HCT116 (cell line): ENCODE measurements at regions not wholly inside any gene's neighbourhood (a gene's known extent, or its start where the extent isn't known, plus 50 kb on each side); places are given as distances from the start of the nearest gene placed in this dataset.

Experiments
- ATAC-seq: fragments of 200-7000 bp; cut with Tn5 transposase; 2 replicates; pipeline ENCODE4 v1.9.1; 2020; ENCODE audit warnings: mild to moderate bottlenecking, moderate library complexity
- BruUV-seq: library from RNA; stranded (reverse); fragments of 400-500 nt; replicated peaks from 2 replicates; lab custom pipeline; 2021; lab: Mats Ljungman, UMichigan
- CTCF ChIA-PET: fragments of 300-600 bp; sonication (Branson Sonifier 250); formaldehyde crosslinking; loops from one replicate; lab custom pipeline; 2021; ENCODE audit warnings: antibody characterized with exemption; lab: Charles Lee
- POLR2A ChIA-PET: fragments of 300-600, 350-600 bp; sonication (Branson Sonifier 250); formaldehyde crosslinking; loops from one replicate; lab custom pipeline; 2021; ENCODE audit warnings: antibody characterized with exemption; lab: Charles Lee
- RAD21 ChIA-PET, 2 experiments: fragments of 300-600 bp; sonication (Branson Sonifier 250); formaldehyde crosslinking; loops; one replicate each; lab custom pipeline; 2023; ENCODE audit warnings: low total read pairs in 2 of 2; ENCODE audit not compliant: uncharacterized antibody in 2 of 2, unreplicated experiment in 2 of 2, low non-redundant PET in 1 of 2; lab: Charles Lee
- DNase-seq: peaks from one replicate; pipeline ENCODE4 v3.0.0-alpha.2; 2010; ENCODE audit warnings: low read depth, low spot score
- H2AFZ ChIP-seq: fragments of 200-600 bp; shearing (Covaris generic), sonication (generic); 2 replicates; pipeline ENCODE4 v1.6.1; 2017; ENCODE audit warnings: low read depth, mixed run types, mixed read lengths, antibody characterized with exemption, low read length; ENCODE audit not compliant: poor library complexity, severe bottlenecking
- H3K27ac ChIP-seq: 2 replicates; pipeline ENCODE4 v1.5.1; 2012; ENCODE audit warnings: low read depth, low read length
- H3K27me3 ChIP-seq: fragments of 200-600 bp; sonication (generic); 2 replicates; pipeline ENCODE4 v1.6.1; 2016; ENCODE audit warnings: mixed run types, low read length, mixed read lengths; ENCODE audit not compliant: insufficient read depth
- H3K36me3 ChIP-seq, 2 experiments: fragments of 200-500 bp in 1 of 2; fragments of 200-600 bp in 1 of 2; sonication (Bioruptor generic) in 1 of 2; sonication (generic) in 1 of 2; 2 replicates each; pipeline versions ENCODE4 v1.5.1 to v1.6.1; 2014 to 2016; ENCODE audit warnings: low read length in 2 of 2, inconsistent platforms in 1 of 2, mixed read lengths in 1 of 2, mixed run types in 1 of 2; ENCODE audit not compliant: insufficient read depth in 2 of 2, control insufficient read depth in 1 of 2
- H3K4me1 ChIP-seq, 2 experiments: fragments of 200-600 bp in 1 of 2; sonication (generic) in 1 of 2; 2 replicates each; pipeline versions ENCODE4 v1.5.1 to v1.6.1; 2012 to 2017; ENCODE audit warnings: low read length in 2 of 2, inconsistent platforms in 1 of 2, mild to moderate bottlenecking in 1 of 2, mixed read lengths in 1 of 2, mixed run types in 1 of 2, moderate library complexity in 1 of 2; ENCODE audit not compliant: insufficient read depth in 2 of 2, control insufficient read depth in 1 of 2
- H3K4me2 ChIP-seq: fragments of 200-600 bp; sonication (generic); 2 replicates; pipeline ENCODE4 v1.6.1; 2017; ENCODE audit warnings: mixed run types, low read length, mixed read lengths
- H3K4me3 ChIP-seq, 2 experiments: fragments of 200-600 bp in 1 of 2; sonication (generic) in 1 of 2; replicated peaks in 1 of 2; 2 replicates each; pipeline ENCODE4 v1.5.1; 2011 to 2016; ENCODE audit warnings: low read length in 2 of 2, control low read depth in 1 of 2, low read depth in 1 of 2, mild to moderate bottlenecking in 1 of 2, mixed read lengths in 1 of 2, mixed run types in 1 of 2
- H3K79me2 ChIP-seq: fragments of 200-600 bp; sonication (generic); 2 replicates; pipeline ENCODE4 v1.6.1; 2017; ENCODE audit warnings: mild to moderate bottlenecking, mixed run types, low read length, moderate library complexity, mixed read lengths; ENCODE audit not compliant: insufficient read depth
- H3K9ac ChIP-seq: fragments of 200-600 bp; sonication (generic); 2 replicates; pipeline ENCODE4 v1.6.1; 2016; ENCODE audit warnings: low read length, mixed read lengths
- H3K9me2 ChIP-seq: fragments of 200-600 bp; sonication (generic), shearing (Covaris generic); 2 replicates; pipeline ENCODE4 v1.6.1; 2017; ENCODE audit warnings: mixed run types, mild to moderate bottlenecking, moderate library complexity; ENCODE audit not compliant: insufficient read depth
- H3K9me3 ChIP-seq, 2 experiments: fragments of 200-500 bp in 1 of 2; fragments of 200-600 bp in 1 of 2; sonication (Bioruptor generic) in 1 of 2; sonication (generic) in 1 of 2; 2 replicates each; pipeline ENCODE4 v1.6.1; 2014 to 2017; ENCODE audit warnings: low read length in 2 of 2, mixed read lengths in 2 of 2, inconsistent platforms in 1 of 2, low read depth in 1 of 2, mild to moderate bottlenecking in 1 of 2, mixed run types in 1 of 2, moderate library complexity in 1 of 2; ENCODE audit not compliant: control insufficient read depth in 1 of 2, insufficient read depth in 1 of 2
- H4K20me1 ChIP-seq: fragments of 200-600 bp; sonication (generic), shearing (Covaris generic); 2 replicates; pipeline ENCODE4 v1.6.1; 2017; ENCODE audit warnings: mixed run types, mild to moderate bottlenecking, moderate library complexity; ENCODE audit not compliant: insufficient read depth
- ATF3 ChIP-seq: IDR thresholded peaks from 2 replicates; pipeline ENCODE4 v1.6.1; 2012
- CBX3 ChIP-seq: IDR thresholded peaks from 2 replicates; pipeline ENCODE4 v1.6.1; 2012; ENCODE audit warnings: low read depth
- CEBPB ChIP-seq: IDR thresholded peaks from 2 replicates; pipeline ENCODE4 v1.6.1; 2012; ENCODE audit warnings: low read depth
- CTCF ChIP-seq, 3 experiments: fragments of 200-600 bp in 1 of 3; sonication (generic) in 1 of 3; IDR thresholded peaks in 2 of 3; conservative IDR thresholded peaks in 1 of 3; 2 replicates each; pipeline ENCODE4 v1.5.1; 2012 to 2017; ENCODE audit warnings: low read depth in 2 of 3, low read length in 2 of 3, antibody characterized with exemption in 1 of 3, borderline replicate concordance in 1 of 3, control low read depth in 1 of 3, mild to moderate bottlenecking in 1 of 3, mixed read lengths in 1 of 3, mixed run types in 1 of 3, moderate library complexity in 1 of 3; ENCODE audit not compliant: insufficient read depth in 1 of 3
- ELF1 ChIP-seq: IDR thresholded peaks from 2 replicates; pipeline ENCODE4 v1.6.1; 2012; ENCODE audit warnings: low read depth, borderline replicate concordance
- EZH2 ChIP-seq: fragments of 200-600 bp; sonication (generic); IDR thresholded peaks from 2 replicates; pipeline ENCODE4 v1.6.1; 2017; ENCODE audit warnings: antibody characterized with exemption, mixed run types
- FOSL1 ChIP-seq: IDR thresholded peaks from 2 replicates; pipeline ENCODE4 v1.6.1; 2012; ENCODE audit warnings: low read depth
- JUND ChIP-seq: IDR thresholded peaks from 2 replicates; pipeline ENCODE4 v1.6.1; 2012
- POLR2A ChIP-seq: IDR thresholded peaks from 2 replicates; pipeline ENCODE4 v1.7.0; 2011; ENCODE audit warnings: borderline replicate concordance; ENCODE audit not compliant: insufficient read depth, insufficient read length; ENCODE audit errors: extremely low read depth
- POLR2AphosphoS5 ChIP-seq: IDR thresholded peaks from 2 replicates; pipeline ENCODE4 v1.6.1; 2011; ENCODE audit warnings: mild to moderate bottlenecking, low read depth, low read length, moderate library complexity
- SIN3A ChIP-seq: IDR thresholded peaks from 2 replicates; pipeline ENCODE4 v1.6.1; 2012; ENCODE audit warnings: low read depth
- TCF7L2 ChIP-seq: IDR thresholded peaks from 2 replicates; pipeline ENCODE4 v1.7.0; 2011; ENCODE audit warnings: borderline replicate concordance, inconsistent platforms; ENCODE audit not compliant: insufficient read depth, insufficient read length; ENCODE audit errors: extremely low read depth
- YY1 ChIP-seq: IDR thresholded peaks from 2 replicates; pipeline ENCODE4 v1.6.1; 2011; ENCODE audit warnings: low read length, low read depth, moderate library complexity, mild to moderate bottlenecking; ENCODE audit not compliant: insufficient replicate concordance; ENCODE audit errors: extremely low read depth
- ZFX ChIP-seq: fragments of 450-650 bp; IDR thresholded peaks from 2 replicates; pipeline ENCODE4 v1.6.1; 2017
- ZNF274 ChIP-seq: fragments of 200-500 bp; sonication (Bioruptor generic); IDR thresholded peaks from 2 replicates; pipeline ENCODE4 v1.6.1; 2014; ENCODE audit warnings: mild to moderate bottlenecking, low read depth, low read length, inconsistent platforms
- intact Hi-C: fragments of 100-400 bp; cut with micrococcal nuclease; formaldehyde crosslinking; loops from 2 replicates; pipeline ENCODE4 v1.10.0; 2022

DNA sequence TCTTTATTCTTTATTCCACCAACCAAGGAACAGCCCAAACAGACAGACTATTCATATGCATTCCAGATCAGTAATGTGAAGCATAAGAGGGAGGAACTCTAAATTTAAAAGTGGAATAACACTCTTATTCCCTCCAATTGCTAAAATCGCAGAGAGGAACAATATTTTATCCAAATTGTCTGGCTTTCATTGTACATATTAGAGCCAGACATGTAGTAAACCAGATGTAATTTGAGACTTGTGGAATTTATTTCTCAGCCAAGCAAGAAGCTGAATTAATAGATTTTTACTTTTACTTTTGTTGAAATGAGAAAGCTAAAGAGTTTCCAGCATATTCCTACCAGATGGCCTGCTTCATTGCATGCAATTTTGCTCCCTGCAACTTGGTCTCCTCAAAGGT lies 674.6 kb upstream of the SLIT2 start:
- H3K4me3 ChIP-seq, result no peak overlapping the region
- H3K4me2 ChIP-seq, result no peak overlapping the region
- no peak overlapping the region for H2AFZ ChIP-seq
- DNase-seq (no peak), ATAC-seq (no peak)
- RAD21 ChIA-PET, result no interaction called here
- H3K4me1 ChIP-seq, result no peaks in the 10 kb centered on the region
- BruUV-seq, result no TSS peak
- H3K27ac ChIP-seq, result no peak overlapping the region
- H3K36me3 ChIP-seq, result no peaks in the 10 kb centered on the region
- H3K9me3 ChIP-seq, result no peaks in the 10 kb centered on the region
- intact Hi-C loops, result no loop called here
- no peaks in the 10 kb centered on the region for H3K9me2 ChIP-seq
- no peak for TF ChIP-seq CBX3
- TF ChIP-seq TCF7L2, result no peak
- no peak for TF ChIP-seq CTCF (IDR thresholded peaks at IDR 0.05 in 2 of 3, conservative IDR thresholded peaks at IDR 0.05 in 1 of 3; ENCODE audit: borderline replicate concordance in 1 of 3, insufficient read depth in 1 of 3, low read depth in 2 of 3, low read length in 2 of 3)
- TF ChIP-seq POLR2A, result no peak
- TF ChIP-seq ZFX, result no peak
- no peak for TF ChIP-seq ZNF274
- no peak for TF ChIP-seq SIN3A
- TF ChIP-seq POLR2AphosphoS5, result no peak
- no peak for TF ChIP-seq FOSL1
- CTCF ChIA-PET, result no interaction called here
- POLR2A ChIA-PET, result no interaction called here
- H3K27me3 ChIP-seq, result no peaks in the 10 kb centered on the region
- no peak overlapping the region for H3K9ac ChIP-seq
- H4K20me1 ChIP-seq, result no peaks in the 10 kb centered on the region
- no peaks in the 10 kb centered on the region for H3K79me2 ChIP-seq

DNA sequence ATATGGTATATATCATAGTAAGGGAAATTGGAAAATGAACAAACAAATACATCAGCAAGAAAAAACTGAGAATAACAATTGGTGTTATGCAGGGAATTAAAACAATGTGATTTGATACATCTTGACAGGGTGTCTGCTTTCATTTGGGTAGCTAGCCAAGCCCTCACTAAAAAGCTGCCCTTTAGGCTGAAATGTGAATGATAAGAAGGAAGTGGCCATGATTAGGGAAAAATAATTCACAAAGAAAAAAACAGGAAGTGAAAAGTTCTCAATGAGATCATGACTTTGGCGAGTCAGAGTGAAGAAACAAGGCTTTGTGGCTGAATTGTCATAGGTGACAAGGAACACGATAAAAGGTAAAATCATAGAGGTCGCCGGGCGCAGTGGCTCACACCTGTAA lies 675.8 kb upstream of the SLIT2 start:
- intact Hi-C loops, result no loop called here
- H3K4me2 ChIP-seq, result no peak overlapping the region
- H3K9ac ChIP-seq, result no peak overlapping the region
- no peaks in the 10 kb centered on the region for H3K79me2 ChIP-seq
- BruUV-seq, result no TSS peak
- CTCF ChIA-PET, result no interaction called here
- no peaks in the 10 kb centered on the region for H4K20me1 ChIP-seq
- no peak for DNase-seq
- no peaks in the 10 kb centered on the region for H3K4me1 ChIP-seq
- H3K4me3 ChIP-seq, result no peak overlapping the region
- no peaks in the 10 kb centered on the region for H3K27me3 ChIP-seq
- no peak for ATAC-seq
- no peak overlapping the region for H3K27ac ChIP-seq
- no peak overlapping the region for H2AFZ ChIP-seq
- H3K36me3 ChIP-seq, result no peaks in the 10 kb centered on the region
- H3K9me2 ChIP-seq, result no peaks in the 10 kb centered on the region
- POLR2A ChIA-PET, result no interaction called here
- RAD21 ChIA-PET, result no interaction called here
- no peaks in the 10 kb centered on the region for H3K9me3 ChIP-seq
- TF ChIP-seq EZH2 (no peak), CEBPB (no peak), ATF3 (no peak), POLR2AphosphoS5 (no peak), ELF1 (no peak), POLR2A (no peak), JUND (no peak), CTCF (IDR thresholded peaks at IDR 0.05 in 2 of 3, conservative IDR thresholded peaks at IDR 0.05 in 1 of 3; ENCODE audit: borderline replicate concordance in 1 of 3, insufficient read depth in 1 of 3, low read depth in 2 of 3, low read length in 2 of 3) (no peak), YY1 (no peak), CBX3 (no peak), ZNF274 (no peak), SIN3A (no peak), FOSL1 (no peak)
